Uterus (tissue), 2 donors: ENCODE measurements at regions not wholly inside any gene's neighbourhood (a gene's known extent, or its start where the extent isn't known, plus 50 kb on each side); places are given as distances from the start of the nearest gene placed in this dataset.

Source experiments
- CTCF ChIP-seq, 4 experiments: fragments of 200-600 bp in 2 of 4; fragments of 450-650 bp in 2 of 4; sonication (generic) in 2 of 4; IDR thresholded peaks; one replicate each; pipeline ENCODE4 v1.5.1; 2016 to 2019; ENCODE audit warnings: antibody characterized with exemption in 4 of 4, mild to moderate bottlenecking in 2 of 4, moderate library complexity in 1 of 4
- POLR2A ChIP-seq, 2 donors: fragments of 450-650 bp; IDR thresholded peaks; one replicate each; pipeline ENCODE4 v1.6.1; 2016; ENCODE audit warnings: antibody characterized with exemption in 2 of 2, mild to moderate bottlenecking in 1 of 2, moderate library complexity in 1 of 2

GRCh38 chr12:127182018-127182417 lies 1085.0 kb upstream of the TMEM132C start:
- no peak for TF ChIP-seq CTCF (IDR thresholded peaks at IDR 0.05)
- no peak for TF ChIP-seq POLR2A (IDR thresholded peaks at IDR 0.05)
